ENCODE measurements at regions not wholly inside any gene's neighbourhood (a gene's known extent, or its start where the extent isn't known, plus 50 kb on each side); places are given as distances from the start of the nearest gene placed in this dataset.

DNA sequence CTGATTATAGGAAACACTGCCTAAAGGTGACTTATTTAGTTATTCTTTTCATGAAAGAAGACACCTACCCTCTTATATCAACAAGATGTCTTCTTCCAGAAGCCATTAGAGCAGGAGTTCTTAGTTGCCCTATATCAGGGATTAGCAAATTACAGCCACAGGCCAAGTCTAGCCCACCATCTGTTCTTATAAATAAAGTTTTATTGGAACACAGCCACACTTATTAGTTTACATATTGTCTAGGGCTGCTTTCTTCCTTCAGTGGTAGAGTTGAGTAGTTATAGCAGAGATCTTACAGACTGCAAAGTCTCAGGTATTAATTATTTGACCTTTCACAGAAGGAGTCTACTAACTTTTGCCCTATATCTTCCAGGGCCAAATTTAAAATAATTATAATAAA is 157.2 kb upstream of the NOCT start:
- no peak for DNase-seq (ENCODE audit: low read depth)

GRCh38 chr4:138857416-138857815 is 158.2 kb upstream of the NOCT start:
- DNase-seq (ENCODE audit: low read depth) = no peak

GRCh38 chr4:138852681-138853080 is 162.9 kb upstream of the NOCT start:
- DNase-seq (ENCODE audit: low read depth) = no peak

DNA sequence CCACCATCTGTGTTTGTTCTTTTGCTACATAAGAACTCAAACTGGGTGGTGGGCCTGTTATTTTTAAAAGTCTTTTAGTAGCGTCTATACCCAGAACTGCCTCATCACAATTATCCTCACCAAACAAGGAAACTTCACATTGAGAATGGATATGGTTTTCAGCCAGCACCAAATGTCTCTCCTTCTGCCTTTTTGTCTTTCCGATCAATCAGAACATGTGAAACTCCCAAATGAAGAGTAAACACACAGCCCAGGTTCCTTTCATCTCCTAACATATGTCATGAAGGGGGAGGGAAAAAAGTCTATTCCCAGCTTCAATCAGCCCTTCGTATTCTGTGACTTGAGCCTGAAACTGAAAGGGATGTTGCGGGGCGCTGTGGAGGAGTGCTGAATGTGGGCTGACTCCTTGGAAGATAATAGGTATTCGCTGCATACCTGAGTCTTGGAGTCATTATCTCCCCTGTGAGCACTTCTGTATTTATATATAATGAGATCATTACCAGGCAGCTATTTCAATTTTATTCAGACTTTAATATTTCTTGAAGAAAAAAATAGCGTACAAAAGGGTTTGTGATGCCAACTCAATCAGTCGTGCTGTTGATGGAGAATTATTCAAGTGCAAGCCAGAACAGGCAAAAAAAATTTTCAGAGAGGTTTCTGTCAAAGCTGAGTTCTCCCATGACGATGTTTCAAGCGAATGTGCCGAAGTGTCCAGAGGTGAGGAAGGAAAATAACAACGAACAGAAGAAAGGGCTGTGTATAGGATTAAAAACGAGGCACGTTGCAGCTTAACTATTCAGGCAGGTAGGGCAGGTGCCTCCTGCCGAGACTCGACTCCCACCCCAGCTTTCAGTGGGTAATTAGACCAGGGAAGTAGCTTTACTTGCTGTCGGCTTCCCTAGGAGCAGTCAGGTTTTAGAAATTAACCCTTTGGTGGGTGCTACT is 163.9 kb upstream of the NOCT start:
- DNase-seq (ENCODE audit: low read depth) = peak; percentile 36

DNA sequence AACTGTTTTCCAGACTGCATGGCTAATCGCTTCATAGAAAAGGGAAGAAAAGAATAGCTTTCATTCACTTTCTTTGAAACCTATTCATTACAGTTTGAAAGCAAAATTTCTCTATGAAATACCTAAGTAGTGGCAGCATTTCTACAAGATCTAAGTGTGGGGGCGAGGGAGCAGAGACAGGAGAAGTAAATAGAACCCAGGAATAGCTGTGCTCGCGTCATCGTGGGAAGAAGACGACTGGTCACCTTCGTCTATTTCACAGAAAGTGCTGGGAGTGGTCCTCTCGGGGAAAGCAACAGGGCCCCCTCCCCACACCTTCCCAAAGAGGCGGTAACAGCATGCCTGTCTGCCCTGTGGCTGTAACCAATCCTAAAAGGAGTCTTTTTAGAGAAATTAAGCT is 169.9 kb upstream of the NOCT start:
- no peak for DNase-seq (ENCODE audit: low read depth)

- DNase-seq (ENCODE audit: low read depth) = no peak
Observed at GRCh38 chr4:138845054-138845453, 170.5 kb upstream of the NOCT start.

- DNase-seq (ENCODE audit: low read depth) = no peak
Observed at GRCh38 chr4:138843616-138844015, 172.0 kb upstream of the NOCT start.

GRCh38 chr4:138841343-138841742 is 174.2 kb upstream of the NOCT start:
- peak; percentile 70 for DNase-seq (ENCODE audit: low read depth)

- no peak for DNase-seq (ENCODE audit: low read depth)
Observed at GRCh38 chr4:138838251-138838650, 177.3 kb upstream of the NOCT start.

DNA sequence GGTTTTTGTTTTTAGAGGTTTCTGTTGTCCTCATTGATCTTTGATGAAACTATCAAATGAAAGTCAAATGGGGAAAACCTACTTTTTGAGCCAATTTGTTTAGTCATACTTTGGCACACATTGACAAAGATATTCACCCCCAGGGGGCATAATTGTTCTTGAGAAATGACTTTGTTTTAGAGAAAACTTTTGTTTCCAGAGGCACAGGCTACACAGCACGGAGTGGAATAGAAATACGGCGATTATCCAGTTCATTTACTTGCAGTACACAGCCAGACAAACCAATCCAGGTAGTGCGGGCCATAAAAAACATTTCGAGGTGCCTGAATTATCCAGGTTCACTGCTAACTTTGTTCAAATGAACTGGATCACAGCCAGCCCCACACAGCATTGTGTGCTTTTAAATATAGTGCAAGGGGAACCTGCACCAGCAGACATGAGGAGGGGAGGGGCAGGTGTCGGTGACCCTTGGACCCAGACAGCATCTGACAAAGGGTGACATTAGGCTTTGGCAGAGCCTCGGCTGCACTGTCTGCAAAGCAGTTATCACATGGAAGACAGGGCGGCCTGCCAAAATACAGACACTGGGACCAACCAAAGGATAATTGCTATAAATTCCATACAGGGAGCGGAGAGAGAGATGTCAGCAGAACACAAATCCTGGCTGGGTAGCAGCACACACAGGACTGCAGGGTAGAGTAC is 179.6 kb upstream of the NOCT start:
- peak; percentile 88 for DNase-seq (ENCODE audit: low read depth)

DNA sequence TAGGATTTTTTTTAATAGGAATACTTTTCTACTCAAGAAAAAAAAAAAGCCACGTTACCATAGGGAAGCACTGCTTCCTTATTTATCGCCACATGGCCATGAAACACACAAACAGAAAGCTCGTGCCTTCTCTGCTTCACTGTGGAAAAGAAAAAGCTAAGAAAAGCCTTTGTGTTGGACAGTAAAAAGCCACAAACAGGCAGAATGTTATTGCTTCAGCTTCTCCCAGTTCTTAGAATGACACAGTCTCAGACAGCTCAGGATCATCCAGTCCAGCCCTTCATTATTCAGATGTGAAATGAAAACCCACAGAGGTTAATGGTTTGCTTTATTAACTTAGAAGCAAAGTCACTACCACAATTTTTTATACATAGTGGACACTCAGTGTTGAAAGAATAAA is 181.6 kb upstream of the NOCT start:
- peak; percentile 95 for DNase-seq (ENCODE audit: low read depth)

DNA sequence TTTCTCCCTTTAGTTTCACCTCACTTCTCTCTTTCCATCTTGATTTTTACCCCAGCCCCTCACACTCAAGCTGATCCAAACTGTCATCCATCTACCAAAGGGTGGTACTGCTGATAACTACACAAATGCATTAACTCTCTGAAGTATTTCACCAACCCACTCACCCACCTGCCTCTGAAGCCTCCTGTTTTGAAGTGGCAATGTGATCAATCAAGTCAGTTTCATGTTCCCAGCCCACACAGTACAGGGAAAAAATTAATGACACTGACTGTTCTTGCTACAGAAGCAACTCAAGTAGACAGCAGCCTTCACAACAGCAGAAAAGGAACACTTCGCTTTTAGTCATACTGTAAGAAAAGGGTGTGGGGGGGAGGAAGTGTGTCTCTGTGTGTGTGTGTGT is 183.0 kb upstream of the NOCT start:
- DNase-seq (ENCODE audit: low read depth) = peak; percentile 52

DNA sequence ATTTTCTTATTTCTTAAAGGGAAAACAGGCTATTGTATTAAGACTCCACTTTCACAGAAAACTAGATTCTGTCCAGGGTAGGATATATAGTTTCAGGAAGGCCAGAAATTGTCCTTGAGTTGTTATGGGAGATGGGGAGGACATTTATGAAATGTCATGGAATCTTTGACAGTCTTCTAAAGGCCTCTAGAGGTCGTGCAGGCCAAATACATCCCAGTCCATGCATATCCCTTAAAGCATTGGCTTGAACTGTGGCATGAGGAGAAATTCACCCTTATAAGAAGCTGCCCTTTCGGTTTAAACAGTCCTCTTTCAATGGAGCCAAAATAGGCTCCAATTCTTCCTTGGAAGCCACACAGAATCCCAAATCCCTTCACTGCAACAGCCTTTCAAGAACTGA is 183.6 kb upstream of the NOCT start:
- DNase-seq (ENCODE audit: low read depth) = no peak

DNA sequence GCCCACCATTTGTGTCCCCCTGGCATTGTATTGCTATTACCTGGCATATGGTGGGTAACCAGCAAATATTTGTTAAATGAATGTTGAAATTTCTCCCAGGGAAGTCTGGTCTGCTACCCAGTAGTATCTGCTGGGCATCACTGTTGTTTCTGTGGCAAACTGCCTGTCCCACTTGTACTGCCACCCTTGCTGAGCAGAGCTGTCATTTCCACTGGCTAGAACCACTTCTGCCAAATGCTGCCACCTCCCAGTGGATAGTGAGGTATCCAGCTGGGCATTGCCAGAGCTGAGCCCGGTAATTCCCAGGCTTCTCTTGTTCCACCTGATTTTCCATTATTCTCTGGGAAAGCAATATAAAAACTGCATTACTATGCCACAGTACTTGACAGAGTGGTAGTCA is 186.7 kb upstream of the NOCT start:
- DNase-seq (ENCODE audit: low read depth) = no peak

- DNase-seq (ENCODE audit: low read depth) = no peak
Observed at GRCh38 chr4:138826754-138827153, 188.8 kb upstream of the NOCT start.

DNA sequence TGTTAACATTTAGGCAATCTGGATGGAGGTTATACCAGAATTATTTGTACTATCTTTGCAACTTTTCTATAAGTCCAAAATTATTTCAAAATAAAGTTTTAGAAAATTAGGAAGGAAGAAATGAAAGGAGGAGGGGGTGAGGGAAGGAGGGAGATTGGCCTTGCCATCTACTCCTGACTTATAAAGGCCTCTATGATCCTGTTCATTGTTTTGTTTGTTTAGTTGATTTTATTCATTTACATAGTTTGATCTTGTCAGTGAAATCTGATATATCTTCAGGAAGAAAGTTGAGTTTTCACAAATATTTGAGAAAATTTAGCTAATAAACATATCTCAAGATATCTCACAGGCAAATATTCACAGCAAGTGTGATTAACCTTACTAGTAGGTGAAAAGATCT is 189.3 kb upstream of the NOCT start:
- DNase-seq (ENCODE audit: low read depth) = no peak

DNA sequence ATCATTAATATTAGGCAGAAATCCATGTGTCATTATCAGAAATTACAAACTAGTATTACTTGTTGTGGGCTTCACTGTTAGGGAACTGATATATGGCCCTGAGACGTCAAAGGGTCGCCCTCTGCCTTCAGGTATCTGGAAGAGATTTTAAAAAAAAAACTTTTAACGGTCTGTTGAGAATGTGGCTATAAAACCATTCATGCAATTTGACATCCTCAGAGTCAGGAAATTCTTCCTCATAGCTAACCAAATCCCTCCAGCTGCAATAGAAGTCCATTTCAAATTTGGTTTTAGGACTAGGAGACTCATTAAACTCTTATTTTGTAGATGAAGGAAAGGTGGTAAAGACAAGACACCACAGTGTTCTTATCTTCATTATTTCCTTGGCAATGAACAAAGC is 194.2 kb upstream of the NOCT start:
- peak; percentile 78 for DNase-seq (ENCODE audit: low read depth)

DNA sequence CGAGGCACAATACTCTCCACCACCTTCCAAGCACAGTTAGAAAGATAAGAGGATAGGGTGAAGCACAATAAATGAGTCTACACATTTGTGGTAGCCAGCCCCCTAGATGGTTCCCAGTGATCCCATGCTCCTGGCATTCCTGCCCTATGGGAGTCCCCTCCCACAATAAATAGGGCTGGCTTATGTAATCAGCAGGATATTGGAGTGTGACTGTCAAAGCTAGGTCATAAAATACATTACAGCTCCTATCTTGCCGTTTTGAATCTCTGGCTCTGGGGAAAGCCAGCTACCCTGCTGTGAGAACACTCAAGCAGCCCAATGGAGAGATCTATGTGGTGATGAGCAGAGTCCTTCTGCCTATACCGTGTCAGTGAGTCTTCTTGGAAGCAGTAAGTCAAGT is 198.7 kb upstream of the NOCT start:
- DNase-seq (ENCODE audit: low read depth) = no peak

DNA sequence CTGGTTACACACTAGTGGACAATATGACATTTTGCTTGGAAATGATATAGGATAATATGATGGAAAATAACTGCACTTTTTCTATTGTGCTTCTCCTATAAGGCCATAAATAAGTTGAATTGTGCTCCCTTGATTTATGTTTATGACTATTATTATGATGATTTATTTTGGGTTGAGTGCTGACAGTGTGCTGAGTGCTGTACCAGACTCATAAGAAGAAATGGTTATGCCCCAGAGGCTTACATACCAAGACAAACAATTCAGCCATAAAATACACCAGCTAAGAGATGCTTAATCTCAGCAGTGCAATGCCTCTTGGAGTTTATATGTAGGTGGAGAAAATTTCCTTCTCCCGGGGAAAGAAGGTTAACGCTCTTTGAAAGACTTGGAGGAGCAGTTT is 199.8 kb upstream of the NOCT start:
- DNase-seq (ENCODE audit: low read depth) = peak; percentile 47

GRCh38 chr4:138805736-138806135 is 209.8 kb upstream of the NOCT start:
- no peak for DNase-seq (ENCODE audit: low read depth)

DNA sequence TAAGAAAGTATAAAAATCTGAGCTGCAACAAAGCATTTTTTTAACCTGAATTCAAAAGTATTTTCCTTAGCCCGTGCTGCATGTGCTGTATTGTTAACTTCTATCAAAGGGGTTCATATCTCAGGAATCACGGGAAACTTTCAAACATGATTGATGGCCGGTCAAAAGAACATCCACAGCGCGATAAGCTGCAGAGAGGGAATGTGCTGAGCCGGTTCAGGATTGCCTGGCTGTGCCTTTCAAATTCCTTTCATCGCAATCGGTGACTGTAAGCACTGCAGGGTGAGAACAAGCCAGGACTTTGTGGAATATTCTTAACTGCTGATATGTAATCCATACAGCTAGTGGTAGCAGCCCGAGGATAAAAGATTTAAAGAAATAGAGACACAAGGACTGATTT is 210.9 kb upstream of the NOCT start:
- peak; percentile 27 for DNase-seq (ENCODE audit: low read depth)

DNA sequence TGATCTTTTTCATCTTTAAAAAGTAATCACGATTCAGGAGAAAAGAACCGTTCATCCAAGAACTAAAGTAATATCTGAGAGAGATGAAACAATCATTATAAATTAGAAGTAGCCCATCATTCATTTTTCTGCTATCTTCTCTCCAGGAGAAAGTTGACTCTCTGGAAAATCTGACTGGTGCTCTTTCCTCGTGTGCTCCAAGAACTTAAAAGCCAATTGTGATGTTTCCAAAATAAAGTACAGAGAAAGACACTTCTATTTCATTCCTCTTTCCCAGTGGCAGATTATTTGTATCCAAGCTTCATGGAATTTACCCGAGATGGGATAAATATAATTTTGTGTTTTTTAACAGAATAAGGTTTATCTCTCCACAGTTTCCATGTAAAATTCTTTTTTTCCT is 212.5 kb upstream of the NOCT start:
- no peak for DNase-seq (ENCODE audit: low read depth)

- DNase-seq (ENCODE audit: low read depth) = no peak
Observed at GRCh38 chr4:138802499-138802898, 213.1 kb upstream of the NOCT start.

Measured in renal cortical epithelial cell (primary cell).